C4-2B (cell line): ENCODE measurements at regions not wholly inside any gene's neighbourhood (a gene's known extent, or its start where the extent isn't known, plus 50 kb on each side); places are given as distances from the start of the nearest gene placed in this dataset.
"Not testable (repeated sequence)": the region's sequence is repeated elsewhere in the genome, so short reads cannot be mapped to it uniquely, and the experiment has no call there.

Experiments
- H3K27ac ChIP-seq: fragments of 450-650 bp; 2 replicates; pipeline ENCODE4 v1.5.1; 2017
- CTCF ChIP-seq: fragments of 450-650 bp; conservative IDR thresholded peaks from 2 replicates; pipeline ENCODE4 v1.5.1; 2017; ENCODE audit warnings: mild to moderate bottlenecking
- ZFX ChIP-seq: fragments of 450-650 bp; IDR thresholded peaks from 2 replicates; pipeline ENCODE4 v1.6.1; 2017

GRCh38 chr5:152058267-152058666 is 133.6 kb upstream of the GLRA1 start:
- no peak overlapping the region for H3K27ac ChIP-seq
- TF ChIP-seq CTCF: no peak
- no peak for TF ChIP-seq ZFX

GRCh38 chr5:152056931-152057330 is 132.3 kb upstream of the GLRA1 start:
- TF ChIP-seq ZFX (no peak), CTCF (no peak)
- H3K27ac ChIP-seq: no peak overlapping the region

- no peak for TF ChIP-seq CTCF
- TF ChIP-seq ZFX: no peak
- H3K27ac ChIP-seq: no peak overlapping the region
These were observed 127.8 kb upstream of the GLRA1 start for GRCh38 chr5:152052470-152052869.

GRCh38 chr5:152051499-152052454 is 127.1 kb upstream of the GLRA1 start:
- H3K27ac ChIP-seq: no peak overlapping the region
- no peak for TF ChIP-seq CTCF
- TF ChIP-seq ZFX: no peak

- no peak overlapping the region for H3K27ac ChIP-seq
- no peak for TF ChIP-seq ZFX
These were observed 121.7 kb upstream of the GLRA1 start for GRCh38 chr5:152046361-152046760.

GRCh38 chr5:152038856-152039255 is 114.2 kb upstream of the GLRA1 start:
- not testable (repeated sequence) for H3K27ac ChIP-seq

GRCh38 chr5:152026328-152027024 is 101.8 kb upstream of the GLRA1 start:
- not testable (repeated sequence) for H3K27ac ChIP-seq

- no peak for TF ChIP-seq ZFX
- TF ChIP-seq CTCF: no peak
- H3K27ac ChIP-seq: no peak overlapping the region
These were observed 91.8 kb upstream of the GLRA1 start for GRCh38 chr5:152016421-152016820.
